ENCODE measurements at regions not wholly inside any gene's neighbourhood (a gene's known extent, or its start where the extent isn't known, plus 50 kb on each side); places are given as distances from the start of the nearest gene placed in this dataset.

DNA sequence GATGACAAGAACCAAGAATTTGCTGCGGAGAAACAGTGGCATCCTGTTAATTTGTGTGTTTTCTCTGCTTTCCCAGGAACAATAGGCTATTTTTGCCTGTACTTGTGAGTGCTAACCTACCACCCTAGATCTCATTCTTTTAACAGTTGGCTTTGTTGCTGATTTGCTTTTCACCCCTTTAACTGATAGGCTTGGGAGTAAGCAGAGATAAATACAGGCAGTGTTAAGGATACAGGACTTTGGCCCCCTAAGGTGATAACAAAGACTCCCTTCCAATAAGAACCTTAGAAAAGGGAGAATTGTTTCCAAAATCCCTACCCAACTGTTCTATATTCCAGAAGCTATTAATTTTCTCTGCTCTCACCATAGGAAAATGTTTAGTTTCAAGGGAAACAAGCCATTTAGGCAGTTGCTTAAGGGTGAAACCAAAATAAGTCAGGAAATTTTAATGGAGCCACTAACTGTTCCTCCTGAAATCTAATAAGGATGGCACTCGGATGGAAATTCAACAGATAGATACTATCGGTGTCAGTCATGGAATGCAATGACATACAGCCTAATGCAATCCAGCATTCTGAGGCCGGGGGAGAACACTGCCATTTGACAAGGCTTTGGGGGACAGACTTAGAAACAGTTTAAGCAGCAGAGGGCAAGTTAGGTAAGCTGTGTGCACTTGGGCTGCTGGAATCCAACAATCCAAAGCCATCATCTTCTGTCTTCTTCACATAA lies 238.8 kb downstream of the RNF152 start:
- H3K27ac Mint-ChIP-seq (ENCODE audit: unreplicated experiment), result no peak overlapping the region
- TF ChIP-seq, protein P1, sequence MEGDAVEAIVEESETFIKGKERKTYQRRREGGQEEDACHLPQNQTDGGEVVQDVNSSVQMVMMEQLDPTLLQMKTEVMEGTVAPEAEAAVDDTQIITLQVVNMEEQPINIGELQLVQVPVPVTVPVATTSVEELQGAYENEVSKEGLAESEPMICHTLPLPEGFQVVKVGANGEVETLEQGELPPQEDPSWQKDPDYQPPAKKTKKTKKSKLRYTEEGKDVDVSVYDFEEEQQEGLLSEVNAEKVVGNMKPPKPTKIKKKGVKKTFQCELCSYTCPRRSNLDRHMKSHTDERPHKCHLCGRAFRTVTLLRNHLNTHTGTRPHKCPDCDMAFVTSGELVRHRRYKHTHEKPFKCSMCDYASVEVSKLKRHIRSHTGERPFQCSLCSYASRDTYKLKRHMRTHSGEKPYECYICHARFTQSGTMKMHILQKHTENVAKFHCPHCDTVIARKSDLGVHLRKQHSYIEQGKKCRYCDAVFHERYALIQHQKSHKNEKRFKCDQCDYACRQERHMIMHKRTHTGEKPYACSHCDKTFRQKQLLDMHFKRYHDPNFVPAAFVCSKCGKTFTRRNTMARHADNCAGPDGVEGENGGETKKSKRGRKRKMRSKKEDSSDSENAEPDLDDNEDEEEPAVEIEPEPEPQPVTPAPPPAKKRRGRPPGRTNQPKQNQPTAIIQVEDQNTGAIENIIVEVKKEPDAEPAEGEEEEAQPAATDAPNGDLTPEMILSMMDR (IDR thresholded peaks at IDR 0.05; ENCODE audit: partially characterized antibody, unreplicated experiment), result no peak

DNA sequence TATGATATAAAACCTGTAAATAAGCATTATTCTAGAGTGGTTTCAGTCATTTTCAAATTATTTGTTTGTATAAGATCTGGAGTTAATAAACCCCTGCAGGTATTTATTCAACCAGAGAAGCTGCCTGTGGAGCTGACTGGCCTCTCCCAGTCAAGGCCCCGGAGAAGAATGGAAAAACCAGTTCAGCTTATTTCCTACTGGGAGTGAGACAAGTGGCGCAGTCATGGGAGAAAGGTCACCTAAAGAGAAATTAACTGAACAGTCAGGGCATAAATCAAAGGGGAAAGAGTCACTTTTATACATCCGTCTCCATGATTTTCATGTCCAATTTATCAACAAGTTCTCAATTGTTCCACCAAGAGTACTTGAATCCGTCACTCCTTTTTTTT lies 240.9 kb downstream of the RNF152 start:
- TF ChIP-seq, protein P1 (IDR thresholded peaks at IDR 0.05; ENCODE audit: partially characterized antibody, unreplicated experiment), result no peak
- no peaks in the 10 kb centered on the region for H3K4me1 Mint-ChIP-seq (ENCODE audit: low read depth, unreplicated experiment)
- H3K27ac Mint-ChIP-seq (ENCODE audit: unreplicated experiment), result no peak overlapping the region
- H3K36me3 Mint-ChIP-seq (ENCODE audit: unreplicated experiment), result no peaks in the 10 kb centered on the region
- peaks cover 2% of the 10 kb centered on the region for H3K27me3 Mint-ChIP-seq (ENCODE audit: unreplicated experiment)
- H3K4me3 Mint-ChIP-seq (ENCODE audit: unreplicated experiment), result no peak overlapping the region
- DNase-seq, result no peak
- no peaks in the 10 kb centered on the region for H3K9me3 Mint-ChIP-seq (ENCODE audit: unreplicated experiment)

More for the DNA sequence above, 238.8 kb downstream of the RNF152 start:
- no peaks in the 10 kb centered on the region for H3K36me3 Mint-ChIP-seq (ENCODE audit: unreplicated experiment)
- H3K4me1 Mint-ChIP-seq (ENCODE audit: low read depth, unreplicated experiment), result no peaks in the 10 kb centered on the region
- no peaks in the 10 kb centered on the region for H3K9me3 Mint-ChIP-seq (ENCODE audit: unreplicated experiment)
- DNase-seq, result no peak
- H3K4me3 Mint-ChIP-seq (ENCODE audit: unreplicated experiment), result no peak overlapping the region
- H3K27me3 Mint-ChIP-seq (ENCODE audit: unreplicated experiment), result peaks cover 1% of the 10 kb centered on the region

DNA sequence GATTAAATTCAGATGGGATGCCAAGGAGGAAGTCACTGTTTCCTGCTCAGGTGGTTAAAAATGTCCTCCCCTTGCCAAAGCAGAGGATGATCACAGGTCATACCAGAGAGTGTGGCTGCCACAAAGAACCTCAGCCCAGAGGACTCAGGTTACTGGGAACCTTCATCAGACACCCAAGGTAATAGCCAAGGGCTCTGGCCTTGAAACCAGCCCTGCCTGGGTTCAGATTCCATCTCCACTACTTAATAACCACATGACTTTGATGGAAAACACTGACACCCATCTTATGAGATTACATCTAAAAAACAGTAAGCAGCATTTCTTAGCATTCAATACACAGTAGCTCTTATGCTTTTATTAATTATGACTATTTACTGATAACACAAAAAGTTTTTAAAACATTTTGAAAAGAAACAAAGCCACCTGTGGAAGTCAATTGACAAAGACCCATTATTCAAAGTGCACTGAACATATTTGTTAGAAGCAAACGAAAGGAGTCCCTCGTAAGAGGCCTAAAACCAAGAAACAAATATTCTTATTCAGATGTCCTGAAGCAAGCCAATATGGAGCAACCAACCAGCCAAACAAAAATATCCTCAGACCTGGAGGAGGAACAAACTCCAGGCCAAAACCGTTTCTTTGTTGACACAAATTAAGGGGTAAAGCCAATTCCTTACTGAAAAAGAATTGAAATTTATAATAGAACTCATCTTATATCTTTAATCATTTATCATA lies 241.5 kb downstream of the RNF152 start:
- H3K27me3 Mint-ChIP-seq (ENCODE audit: unreplicated experiment), result peaks cover 2% of the 10 kb centered on the region
- no peak overlapping the region for H3K4me3 Mint-ChIP-seq (ENCODE audit: unreplicated experiment)
- no peaks in the 10 kb centered on the region for H3K9me3 Mint-ChIP-seq (ENCODE audit: unreplicated experiment)
- no peak overlapping the region for H3K27ac Mint-ChIP-seq (ENCODE audit: unreplicated experiment)
- TF ChIP-seq, protein P1 (IDR thresholded peaks at IDR 0.05; ENCODE audit: partially characterized antibody, unreplicated experiment), result no peak
- no peaks in the 10 kb centered on the region for H3K36me3 Mint-ChIP-seq (ENCODE audit: unreplicated experiment)
- no peaks in the 10 kb centered on the region for H3K4me1 Mint-ChIP-seq (ENCODE audit: low read depth, unreplicated experiment)
- no peak for DNase-seq

DNA sequence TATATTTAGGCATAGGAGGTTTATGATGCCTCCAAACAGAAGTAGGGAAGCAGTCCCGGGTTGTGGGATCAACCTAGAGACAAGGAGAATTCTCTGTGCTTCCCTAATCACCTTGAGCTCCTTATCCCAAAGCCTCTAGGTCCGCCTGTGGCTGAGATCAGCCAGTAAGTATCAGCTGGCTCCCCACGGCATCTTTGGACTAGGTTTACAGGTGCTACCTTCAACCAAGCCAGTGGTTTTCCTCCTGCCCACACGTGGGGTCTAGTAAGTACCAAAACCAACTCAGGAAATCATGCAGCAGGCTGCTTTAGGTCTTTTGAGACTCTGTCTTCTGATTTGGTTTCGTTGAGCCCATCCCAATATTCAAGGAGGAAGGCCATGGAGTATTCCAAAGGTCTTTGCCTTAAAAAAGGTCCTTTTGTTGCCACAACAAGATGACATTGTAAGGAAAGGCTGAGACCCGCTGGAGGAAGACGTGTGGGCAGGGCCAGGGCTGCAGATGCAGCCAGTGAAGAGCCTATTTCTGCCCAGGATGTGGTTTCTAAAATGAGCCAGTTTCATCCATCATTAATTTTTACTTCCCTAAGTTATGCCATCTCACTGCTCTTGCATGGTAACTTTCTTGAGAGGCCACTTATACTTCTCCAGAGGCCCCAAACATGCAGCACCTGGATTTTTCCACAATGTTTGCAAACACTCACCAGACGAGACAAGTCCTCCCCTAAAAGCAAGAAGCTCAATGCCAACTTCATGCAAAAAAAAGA lies 248.7 kb downstream of the RNF152 start:
- Mint-ChIP-seq H3K4me1 (ENCODE audit: low read depth, unreplicated experiment) (no peaks in the 10 kb centered on the region), H3K4me3 (ENCODE audit: unreplicated experiment) (no peak overlapping the region), H3K36me3 (ENCODE audit: unreplicated experiment) (no peaks in the 10 kb centered on the region), H3K9me3 (ENCODE audit: unreplicated experiment) (no peaks in the 10 kb centered on the region), H3K27ac (ENCODE audit: unreplicated experiment) (no peak overlapping the region), H3K27me3 (ENCODE audit: unreplicated experiment) (peaks cover 1% of the 10 kb centered on the region)
- no peak for DNase-seq
- TF ChIP-seq, protein P1 (IDR thresholded peaks at IDR 0.05; ENCODE audit: partially characterized antibody, unreplicated experiment), result no peak

All from glutamatergic neuron (in vitro differentiated cells).